Activated T-cell treated with anti-CD3 and anti-CD28 coated beads for 1 hour (primary cell): ENCODE measurements at regions not wholly inside any gene's neighbourhood (a gene's known extent, or its start where the extent isn't known, plus 50 kb on each side); places are given as distances from the start of the nearest gene placed in this dataset.
"Not testable (repeated sequence)": the region's sequence is repeated elsewhere in the genome, so short reads cannot be mapped to it uniquely, and the experiment has no call there.

ENCODE experiments used
- DNase-seq: peaks from one replicate; pipeline ENCODE4 v3.0.0-alpha.2; 2020; ENCODE audit warnings: low read depth

DNA sequence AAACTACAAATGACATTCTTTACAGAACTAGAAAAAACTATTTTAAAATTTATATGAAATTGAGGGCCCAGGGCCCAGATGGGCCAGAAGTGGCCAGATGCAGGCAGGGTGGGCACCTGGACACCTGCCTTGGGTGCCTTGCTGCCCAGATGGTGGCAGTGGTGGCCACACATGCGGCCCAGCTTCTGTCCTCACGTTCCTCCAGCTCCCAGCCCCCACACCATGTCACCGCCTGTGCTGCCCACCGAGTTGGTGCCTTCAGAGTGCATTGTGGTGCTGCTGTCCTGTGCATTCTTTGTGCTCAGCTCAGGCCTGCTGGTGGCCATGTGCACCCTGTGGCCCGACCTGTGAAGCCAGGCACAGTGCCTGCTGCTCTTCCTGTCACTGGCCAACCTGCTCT is 216.8 kb upstream of the CXADR start:
- no peak for DNase-seq

- not testable (repeated sequence) for DNase-seq
Measured at GRCh38 chr21:17299576-17299975, 213.3 kb upstream of the CXADR start.

DNA sequence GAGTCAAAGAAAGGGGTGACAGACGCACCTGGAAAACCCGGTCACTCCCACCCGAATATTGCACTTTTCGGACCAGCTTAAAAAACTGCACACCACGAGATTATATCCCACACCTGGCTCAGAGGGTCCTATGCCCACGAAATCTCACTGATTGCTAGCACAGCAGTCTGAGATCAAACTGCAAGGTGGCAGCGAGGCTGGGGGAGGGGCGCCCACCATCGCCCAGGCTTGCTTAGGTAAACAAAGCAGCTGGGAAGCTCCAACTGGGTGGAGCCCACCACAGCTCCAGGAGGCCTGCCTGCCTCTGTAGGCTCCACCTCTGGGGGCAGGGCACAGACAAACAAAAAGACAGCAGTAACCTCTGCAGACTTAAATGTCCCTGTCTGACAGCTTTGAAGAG is 185.1 kb upstream of the CXADR start:
- DNase-seq, result not testable (repeated sequence)

GRCh38 chr21:17334484-17334883 is 178.4 kb upstream of the CXADR start:
- no peak for DNase-seq

DNA sequence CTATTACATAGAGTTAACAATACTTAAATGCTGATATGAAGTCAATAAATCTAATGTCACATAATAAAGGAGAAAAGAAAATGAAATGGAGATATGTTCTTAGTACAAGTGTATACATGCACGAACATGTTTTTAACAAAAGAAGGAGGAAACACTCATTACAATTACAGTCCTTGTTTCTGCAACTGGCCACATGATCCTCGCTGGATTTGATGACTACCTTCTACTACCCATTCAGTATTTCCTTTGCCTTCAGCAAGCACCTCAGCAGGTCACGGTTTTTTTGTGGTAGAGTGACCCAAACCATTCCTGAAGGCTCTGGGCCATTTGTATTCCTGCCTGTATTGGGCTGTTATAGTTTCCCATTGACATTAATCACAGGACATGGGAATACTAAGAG is 172.8 kb upstream of the CXADR start:
- DNase-seq, result no peak

DNA sequence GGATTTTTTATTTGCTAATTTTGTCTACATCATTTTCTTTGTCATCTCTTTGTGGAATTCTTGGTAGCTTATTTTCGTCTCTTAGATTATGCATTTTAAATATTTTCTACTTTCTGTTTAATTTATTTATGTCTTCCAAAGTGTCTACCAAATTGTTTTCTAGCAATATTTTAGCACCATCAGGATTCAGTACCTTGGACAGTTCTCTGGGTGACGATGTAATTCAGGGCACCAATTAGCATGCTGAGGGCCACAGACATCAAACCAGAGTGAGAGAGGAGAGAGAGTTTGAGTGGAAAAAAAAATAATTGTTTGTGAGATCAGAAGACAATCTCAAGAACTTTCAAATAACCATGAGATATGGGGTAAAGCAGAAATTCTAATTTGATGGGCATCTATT is 169.8 kb upstream of the CXADR start:
- DNase-seq, result no peak

DNA sequence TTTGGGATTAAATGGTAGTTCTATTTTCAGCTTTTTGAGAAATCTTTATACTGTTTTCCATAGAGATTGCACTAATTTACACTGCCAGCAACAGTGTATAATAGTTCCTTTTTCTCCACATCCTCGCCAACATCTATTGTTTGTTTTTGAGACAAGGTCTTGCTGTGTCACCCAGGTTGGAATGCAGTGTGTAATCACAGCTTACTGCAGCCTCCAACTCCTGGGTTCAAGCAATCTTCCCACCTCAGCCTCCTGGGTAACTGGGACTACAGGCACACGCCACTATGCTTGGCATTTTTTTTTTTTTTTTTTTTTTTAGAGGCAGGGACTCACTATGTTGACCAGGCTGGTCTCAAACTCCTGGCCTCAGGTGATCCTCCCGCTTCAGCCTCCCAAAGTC is 164.5 kb upstream of the CXADR start:
- no peak for DNase-seq

DNA sequence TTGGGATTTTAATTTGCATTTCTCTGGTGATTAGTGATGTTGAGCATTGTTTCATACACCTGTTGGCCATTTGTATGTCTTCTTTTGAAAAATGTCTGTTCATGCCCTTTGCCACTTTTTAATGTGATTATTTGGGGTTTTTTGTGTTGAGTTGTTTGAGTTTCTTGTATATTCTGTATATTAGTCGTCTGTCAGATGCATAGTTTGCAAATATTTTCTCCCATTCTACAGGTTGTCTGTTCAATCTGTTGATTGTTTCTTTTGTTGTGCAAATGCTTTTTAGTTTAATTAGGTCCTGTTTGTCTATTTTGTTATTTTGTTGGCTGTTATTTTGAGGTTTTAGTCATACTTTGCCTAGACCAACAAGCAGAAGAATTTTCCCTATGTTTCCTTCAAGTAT is 164.0 kb upstream of the CXADR start:
- no peak for DNase-seq

DNA sequence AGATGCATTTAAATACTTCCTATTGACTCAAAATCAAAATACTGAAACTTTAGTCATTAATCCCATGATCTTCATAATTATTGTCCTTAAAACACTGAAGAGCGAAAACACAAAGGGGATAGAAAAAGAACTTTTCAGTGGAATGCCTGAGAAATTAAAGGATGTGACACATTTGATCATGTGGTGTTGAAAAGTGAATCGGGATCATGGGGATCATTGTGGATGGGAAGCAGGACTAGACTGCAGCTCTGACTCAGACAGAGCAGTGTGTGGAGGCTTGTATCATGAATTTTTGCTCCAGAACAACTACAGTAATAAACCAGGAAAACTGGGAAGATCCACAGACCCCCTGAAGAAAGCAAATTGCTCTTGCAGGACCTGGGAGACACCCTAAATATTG is 161.1 kb upstream of the CXADR start:
- DNase-seq, result no peak

DNA sequence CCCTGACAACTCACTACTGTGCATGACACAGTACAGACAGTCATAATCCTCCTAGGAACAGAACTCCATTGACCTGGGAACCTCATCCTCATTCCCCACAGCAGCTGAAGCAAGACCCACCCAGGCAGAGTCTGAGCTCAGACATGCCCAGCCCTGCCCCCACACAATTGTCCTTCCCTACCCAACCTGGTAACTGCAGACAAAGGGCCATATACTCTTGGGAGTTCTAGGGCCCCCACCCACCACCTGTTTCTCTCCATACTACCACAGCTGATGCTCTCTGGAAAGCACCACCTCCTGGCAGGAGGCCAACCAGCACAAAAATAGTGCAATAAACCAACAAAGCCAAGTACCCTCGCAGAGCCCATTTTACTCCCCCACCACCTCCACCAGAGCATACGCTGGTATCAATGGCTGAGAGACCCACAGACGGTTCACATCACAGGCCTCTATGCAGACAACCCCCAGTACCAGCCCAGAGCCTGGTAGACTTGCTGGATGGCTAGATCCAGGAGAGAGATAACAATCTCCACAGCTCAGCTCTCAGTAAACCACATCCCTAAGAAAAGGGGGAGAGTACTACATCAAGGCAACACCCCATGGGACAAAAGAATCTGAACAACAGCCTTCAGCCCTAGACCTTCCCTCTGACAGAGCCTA is 159.7 kb upstream of the CXADR start:
- DNase-seq, result no peak

DNA sequence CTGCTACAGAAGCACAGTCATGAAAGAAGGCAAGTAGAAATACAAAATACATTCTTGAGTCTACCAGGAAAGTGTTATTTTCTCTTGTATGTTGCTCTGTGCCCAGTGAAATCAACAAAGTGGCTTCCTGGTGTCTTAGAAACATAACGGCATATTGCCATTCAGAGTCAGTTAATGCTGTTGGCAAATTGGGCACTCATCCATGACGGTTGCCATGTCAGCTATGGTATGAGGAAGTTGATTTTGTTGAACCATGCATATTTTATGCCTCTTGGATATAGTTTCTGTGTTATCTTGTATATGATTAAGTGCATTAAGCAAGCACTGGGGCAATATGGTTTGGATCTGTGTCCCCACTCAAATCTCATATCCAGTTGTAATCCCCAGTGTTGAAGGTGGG is 153.1 kb upstream of the CXADR start:
- no peak for DNase-seq

GRCh38 chr21:17368748-17369363 is 144.0 kb upstream of the CXADR start:
- DNase-seq, result no peak

DNA sequence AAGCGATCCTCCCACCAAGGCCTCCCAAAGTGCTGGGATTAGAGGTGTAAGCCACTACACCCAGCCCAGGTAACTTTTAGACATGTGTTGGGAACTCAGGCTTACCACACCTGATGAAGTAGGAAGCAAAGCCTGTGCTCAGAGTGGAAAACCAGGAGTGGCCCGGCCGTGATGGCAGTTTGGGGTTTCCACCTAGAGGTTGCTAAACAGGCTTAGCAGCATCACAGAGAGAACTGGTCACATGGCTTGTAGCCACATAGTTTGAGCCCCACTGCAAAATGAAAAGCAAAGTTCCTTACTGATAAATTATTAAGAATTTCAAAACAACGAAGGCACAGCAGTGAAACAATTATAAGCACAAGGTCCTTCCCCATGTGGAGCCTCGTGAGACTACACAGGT is 142.6 kb upstream of the CXADR start:
- DNase-seq, result no peak

GRCh38 chr21:17370916-17371315 is 141.9 kb upstream of the CXADR start:
- no peak for DNase-seq

GRCh38 chr21:17371450-17371849 is 141.4 kb upstream of the CXADR start:
- no peak for DNase-seq

DNA sequence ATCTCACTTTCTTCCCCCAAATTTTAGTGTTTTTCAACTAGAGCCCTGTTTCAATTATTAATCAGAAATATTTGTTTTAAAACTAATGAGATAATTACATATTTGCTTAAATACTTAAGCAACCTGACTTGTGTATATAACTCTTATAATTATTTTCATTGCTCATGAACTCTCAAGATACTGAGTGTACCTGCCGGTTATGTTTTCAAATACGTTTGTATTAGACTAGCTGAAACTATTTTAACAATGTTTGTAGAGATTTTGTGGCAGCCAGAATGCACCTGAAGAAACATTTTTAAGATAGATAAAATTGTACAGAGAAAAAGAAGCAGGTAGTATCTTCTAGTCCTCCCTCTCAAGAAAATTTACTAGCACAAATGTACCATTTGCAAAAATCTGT is 140.6 kb upstream of the CXADR start:
- DNase-seq, result no peak

- DNase-seq, result no peak
Measured at GRCh38 chr21:17386498-17386897, 126.3 kb upstream of the CXADR start.

DNA sequence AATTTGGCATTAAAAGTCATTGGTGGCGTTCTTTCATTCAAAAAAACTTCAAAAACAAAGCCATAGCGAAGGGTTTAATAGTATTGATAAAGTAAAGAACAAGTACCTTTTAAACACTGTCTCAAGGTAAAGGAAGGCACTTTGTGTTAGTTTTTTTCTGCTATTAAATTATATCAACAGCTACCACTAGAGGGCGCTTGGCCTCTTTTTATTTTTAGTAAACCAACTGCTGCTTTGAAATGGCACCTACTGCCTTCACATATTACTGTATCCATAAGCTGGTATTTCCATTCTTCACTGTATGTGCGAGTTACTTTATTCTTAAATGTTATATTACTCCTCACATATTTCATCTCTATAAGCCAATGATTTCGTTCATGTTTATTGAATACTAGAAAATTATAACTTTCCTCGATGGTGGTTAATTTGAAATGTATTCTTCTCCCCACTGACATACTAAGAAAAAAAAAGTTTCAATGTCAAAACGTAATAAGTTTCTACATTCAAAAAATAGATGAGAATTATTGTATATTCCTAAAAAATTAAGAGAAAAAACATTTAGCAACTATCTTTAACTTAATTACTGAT is 125.7 kb upstream of the CXADR start:
- DNase-seq, result peak; percentile 40

GRCh38 chr21:17388226-17388625 is 124.6 kb upstream of the CXADR start:
- DNase-seq, result no peak

DNA sequence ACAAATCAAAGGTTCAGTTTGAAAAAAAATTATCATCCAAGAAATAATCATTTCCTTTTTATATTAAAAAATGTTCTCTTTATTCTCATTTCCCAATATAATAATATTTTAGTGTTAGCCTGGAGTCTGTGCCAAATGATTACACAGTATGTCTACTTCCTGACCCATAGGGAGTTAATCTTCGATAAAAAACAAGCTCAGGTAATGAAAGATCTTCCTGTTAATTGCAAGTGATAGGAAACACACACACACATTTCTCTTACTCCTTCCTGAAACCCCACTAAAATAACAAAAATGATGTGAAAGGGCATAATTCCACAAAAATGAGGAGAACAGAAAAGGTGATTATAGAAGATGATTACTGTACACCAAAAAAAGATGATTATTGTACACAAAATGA is 123.5 kb upstream of the CXADR start:
- no peak for DNase-seq

DNA sequence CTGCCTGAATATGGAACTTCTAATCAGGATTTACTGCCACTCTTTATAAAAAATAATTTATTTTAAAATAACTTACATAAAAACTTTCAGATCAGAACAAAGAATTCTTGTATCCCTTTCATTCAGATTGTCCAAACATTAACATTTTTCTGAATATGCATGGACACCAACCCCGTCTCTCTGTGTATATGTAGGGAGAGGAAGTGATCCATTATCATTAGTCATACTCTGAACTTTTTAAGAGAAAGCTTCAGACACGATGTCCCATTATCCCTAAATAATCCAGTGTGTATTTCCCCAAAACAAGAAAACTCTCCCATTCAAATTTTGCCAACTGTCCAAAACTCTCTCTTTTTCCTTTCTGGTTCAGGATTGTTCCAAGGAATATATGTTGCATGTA is 122.3 kb upstream of the CXADR start:
- DNase-seq, result no peak

DNA sequence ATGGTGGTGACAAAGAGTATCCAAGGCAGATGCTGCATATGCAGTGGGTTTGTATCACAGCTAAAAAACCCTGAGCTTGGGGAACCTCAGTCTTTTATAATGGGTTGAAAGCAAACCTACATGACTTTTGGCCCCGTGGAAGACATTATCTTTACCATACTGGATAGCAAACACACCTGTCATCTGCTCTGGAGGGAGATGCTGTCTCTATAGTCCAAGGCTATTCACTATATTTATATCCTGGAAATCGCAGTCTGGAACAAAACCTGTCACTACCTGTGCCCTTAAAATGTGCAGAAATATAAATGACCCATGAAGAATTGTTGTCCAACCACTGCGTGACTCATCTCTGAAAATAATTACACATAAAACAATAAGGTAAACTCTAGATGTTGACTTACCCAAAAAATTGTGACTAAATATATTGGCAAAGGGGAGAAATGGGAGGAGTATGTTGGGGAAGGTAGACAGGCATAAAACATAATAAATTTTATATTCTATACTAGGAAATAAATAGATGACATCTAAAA is 121.0 kb upstream of the CXADR start:
- no peak for DNase-seq

DNA sequence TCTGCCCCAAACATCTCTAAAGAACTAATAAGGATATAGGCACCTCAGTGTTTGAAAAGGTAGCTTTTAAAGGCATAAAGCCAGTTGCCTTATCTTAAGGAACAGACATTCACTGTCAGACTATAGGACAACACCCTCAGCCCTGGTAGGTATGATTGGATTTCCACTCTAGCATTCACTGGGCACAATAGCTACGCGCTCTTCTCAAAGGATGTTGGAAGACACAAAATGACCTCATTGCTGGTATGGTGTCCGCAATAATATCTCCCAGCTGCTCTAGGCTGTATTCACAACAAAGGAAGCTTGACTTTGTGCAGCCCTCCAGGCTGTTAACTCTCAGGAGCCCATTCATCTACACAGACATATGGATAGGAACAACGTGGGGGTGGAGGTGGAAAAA is 119.4 kb upstream of the CXADR start:
- DNase-seq, result no peak

- DNase-seq, result no peak
Measured at GRCh38 chr21:17396948-17397347, 115.9 kb upstream of the CXADR start.
